Fibroblast of lung (primary cell): ENCODE measurements at regions not wholly inside any gene's neighbourhood (a gene's known extent, or its start where the extent isn't known, plus 50 kb on each side); places are given as distances from the start of the nearest gene placed in this dataset.

Source experiments
- DNase-seq, 2 donors: peaks; one replicate each; pipeline versions ENCODE4 v3.0.0 to v3.0.0-alpha.2; 2010; ENCODE audit warnings: low read depth in 2 of 2
- H2AFZ ChIP-seq: 2 replicates; pipeline ENCODE4 v1.5.1; 2012; ENCODE audit warnings: low read length, control low read depth, inconsistent platforms
- H3K27ac ChIP-seq: 2 replicates; pipeline ENCODE4 v1.5.1; 2011; ENCODE audit warnings: low read length, control low read depth; ENCODE audit not compliant: insufficient read depth
- H3K27me3 ChIP-seq: 2 replicates; pipeline ENCODE4 v1.5.1; 2011; ENCODE audit warnings: mild to moderate bottlenecking, low read length; ENCODE audit not compliant: control insufficient read depth, insufficient read depth
- H3K36me3 ChIP-seq: 2 replicates; pipeline ENCODE4 v1.5.1; 2011; ENCODE audit warnings: low read length; ENCODE audit not compliant: control insufficient read depth, insufficient read depth
- H3K4me1 ChIP-seq: 2 replicates; pipeline ENCODE4 v1.5.1; 2011; ENCODE audit warnings: low read length; ENCODE audit not compliant: control insufficient read depth, insufficient read depth; ENCODE audit errors: extremely low read depth
- H3K4me2 ChIP-seq: 2 replicates; pipeline ENCODE4 v1.5.1; 2011; ENCODE audit warnings: low read length, control low read depth; ENCODE audit not compliant: insufficient read depth; ENCODE audit errors: extremely low read depth
- H3K4me3 ChIP-seq, 4 experiments: fragments of 200-600 bp in 1 of 4; sonication (generic) in 1 of 4; replicated peaks in 1 of 4; 2 replicates each; pipeline ENCODE4 v1.5.1; 2011 to 2016; ENCODE audit warnings: low read length in 4 of 4, low read depth in 3 of 4, mild to moderate bottlenecking in 3 of 4, control low read depth in 2 of 4, inconsistent platforms in 1 of 4, mixed read lengths in 1 of 4; ENCODE audit not compliant: insufficient read depth in 1 of 4; ENCODE audit errors: control extremely low read depth in 1 of 4
- H3K79me2 ChIP-seq: 2 replicates; pipeline ENCODE4 v1.5.1; 2012; ENCODE audit warnings: mild to moderate bottlenecking, low read length, inconsistent platforms; ENCODE audit not compliant: control insufficient read depth, insufficient read depth
- H3K9ac ChIP-seq: 2 replicates; pipeline ENCODE4 v1.5.1; 2011; ENCODE audit warnings: mild to moderate bottlenecking, low read length, control low read depth; ENCODE audit not compliant: insufficient read depth
- H3K9me3 ChIP-seq: 2 replicates; pipeline ENCODE4 v1.5.1; 2012; ENCODE audit warnings: low read depth, low read length; ENCODE audit not compliant: control insufficient read depth, insufficient read depth
- H4K20me1 ChIP-seq: 2 replicates; pipeline ENCODE4 v1.5.1; 2011; ENCODE audit warnings: low read length; ENCODE audit not compliant: control insufficient read depth, insufficient read depth; ENCODE audit errors: extremely low read depth
- EZH2 ChIP-seq: IDR thresholded peaks from 2 replicates; pipeline ENCODE4 v1.5.1; 2012; ENCODE audit warnings: low read length, control low read depth, mild to moderate bottlenecking; ENCODE audit errors: missing control alignments
- TF ChIP-seq, protein P1 (sequence below), 2 donors: IDR thresholded peaks in 1 of 2; conservative IDR thresholded peaks in 1 of 2; 1 replicate in 1 of 2; 2 replicates in 1 of 2; pipeline ENCODE4 v1.5.1; 2011 to 2012; ENCODE audit warnings: low read length in 2 of 2, control low read depth in 1 of 2, inconsistent platforms in 1 of 2, low read depth in 1 of 2, mild to moderate bottlenecking in 1 of 2

GRCh38 chr21:43329711-43330269, 97.1 kb downstream of the SIK1 start:
- Histone ChIP-seq H3K36me3 (no peaks in the 10 kb centered on the region), H2AFZ (no peak overlapping the region), H3K27me3 (peaks cover 7% of the 10 kb centered on the region), H3K4me2 (no peak overlapping the region), H3K4me3 (no peak overlapping the region), H3K9me3 (no peaks in the 10 kb centered on the region), H3K9ac (no peak overlapping the region), H4K20me1 (no peaks in the 10 kb centered on the region), H3K27ac (no peak overlapping the region), H3K4me1 (peaks cover 18% of the 10 kb centered on the region), H3K79me2 (no peaks in the 10 kb centered on the region)
- no peak for DNase-seq
- TF ChIP-seq, protein P1, sequence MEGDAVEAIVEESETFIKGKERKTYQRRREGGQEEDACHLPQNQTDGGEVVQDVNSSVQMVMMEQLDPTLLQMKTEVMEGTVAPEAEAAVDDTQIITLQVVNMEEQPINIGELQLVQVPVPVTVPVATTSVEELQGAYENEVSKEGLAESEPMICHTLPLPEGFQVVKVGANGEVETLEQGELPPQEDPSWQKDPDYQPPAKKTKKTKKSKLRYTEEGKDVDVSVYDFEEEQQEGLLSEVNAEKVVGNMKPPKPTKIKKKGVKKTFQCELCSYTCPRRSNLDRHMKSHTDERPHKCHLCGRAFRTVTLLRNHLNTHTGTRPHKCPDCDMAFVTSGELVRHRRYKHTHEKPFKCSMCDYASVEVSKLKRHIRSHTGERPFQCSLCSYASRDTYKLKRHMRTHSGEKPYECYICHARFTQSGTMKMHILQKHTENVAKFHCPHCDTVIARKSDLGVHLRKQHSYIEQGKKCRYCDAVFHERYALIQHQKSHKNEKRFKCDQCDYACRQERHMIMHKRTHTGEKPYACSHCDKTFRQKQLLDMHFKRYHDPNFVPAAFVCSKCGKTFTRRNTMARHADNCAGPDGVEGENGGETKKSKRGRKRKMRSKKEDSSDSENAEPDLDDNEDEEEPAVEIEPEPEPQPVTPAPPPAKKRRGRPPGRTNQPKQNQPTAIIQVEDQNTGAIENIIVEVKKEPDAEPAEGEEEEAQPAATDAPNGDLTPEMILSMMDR (conservative IDR thresholded peaks at IDR 0.05 in 1 of 2, IDR thresholded peaks at IDR 0.05 in 1 of 2; ENCODE audit: low read depth in 1 of 2, low read length in 2 of 2) = no peak
- no peak for TF ChIP-seq EZH2

- Histone ChIP-seq H3K79me2 (no peaks in the 10 kb centered on the region), H3K9ac (no peak overlapping the region), H3K36me3 (no peaks in the 10 kb centered on the region), H3K4me3 (no peak overlapping the region), H3K4me1 (peaks cover 14% of the 10 kb centered on the region), H2AFZ (no peak overlapping the region), H4K20me1 (no peaks in the 10 kb centered on the region), H3K27me3 (peaks cover 7% of the 10 kb centered on the region), H3K27ac (no peak overlapping the region), H3K4me2 (no peak overlapping the region), H3K9me3 (no peaks in the 10 kb centered on the region)
- TF ChIP-seq EZH2 = no peak
- TF ChIP-seq, protein P1 (conservative IDR thresholded peaks at IDR 0.05 in 1 of 2, IDR thresholded peaks at IDR 0.05 in 1 of 2; ENCODE audit: low read depth in 1 of 2, low read length in 2 of 2) = no peak
- no peak for DNase-seq
Observed at GRCh38 chr21:43328958-43329691, 97.8 kb downstream of the SIK1 start.

DNA sequence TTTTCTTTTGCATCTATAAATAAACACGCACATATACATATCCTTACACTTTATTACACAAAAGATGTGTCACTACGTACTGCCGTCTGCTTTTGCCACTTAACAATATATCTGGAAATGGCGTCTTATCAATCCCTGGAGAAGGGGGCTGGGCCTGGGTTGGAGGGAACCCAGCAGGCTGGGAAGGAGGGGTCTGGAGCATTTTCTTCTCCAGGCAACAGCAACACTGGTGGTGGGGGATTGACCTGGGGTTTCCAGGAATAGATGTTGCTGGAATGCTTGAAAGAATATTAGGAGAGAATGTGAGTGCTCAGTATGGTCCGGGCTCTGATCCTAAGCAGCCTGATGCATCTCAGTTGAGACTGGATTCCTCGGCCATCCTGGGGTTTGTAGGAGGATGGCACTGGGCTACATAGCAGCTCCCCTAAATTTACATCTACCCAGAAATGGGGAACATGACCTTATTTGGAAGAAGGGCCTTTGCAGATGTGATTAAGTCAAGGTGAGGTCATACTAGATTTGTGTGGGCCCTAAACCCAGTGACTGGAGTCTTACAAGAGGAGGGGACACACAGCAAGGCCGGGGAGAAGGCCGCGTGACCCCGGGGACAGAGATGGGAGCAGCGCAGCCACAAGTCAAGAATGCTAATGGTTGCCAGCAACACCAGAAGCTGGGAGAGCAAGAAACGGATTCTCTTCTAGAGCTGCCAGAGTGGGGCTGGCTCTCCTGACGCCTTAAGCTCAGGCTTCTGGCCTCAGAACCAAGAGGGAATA, 98.6 kb downstream of the SIK1 start:
- Histone ChIP-seq H3K4me2 (no peak overlapping the region), H3K36me3 (no peaks in the 10 kb centered on the region), H4K20me1 (no peaks in the 10 kb centered on the region), H3K4me1 (peaks cover 11% of the 10 kb centered on the region), H3K4me3 (no peak overlapping the region), H2AFZ (no peak overlapping the region), H3K27ac (no peak overlapping the region), H3K9ac (no peak overlapping the region), H3K79me2 (no peaks in the 10 kb centered on the region), H3K27me3 (peaks cover 7% of the 10 kb centered on the region), H3K9me3 (no peaks in the 10 kb centered on the region)
- DNase-seq = no peak
- TF ChIP-seq, protein P1 (conservative IDR thresholded peaks at IDR 0.05 in 1 of 2, IDR thresholded peaks at IDR 0.05 in 1 of 2; ENCODE audit: low read depth in 1 of 2, low read length in 2 of 2) = no peak
- no peak for TF ChIP-seq EZH2
